Natural killer cell treated with Interleukin-12 subunit alpha and Interleukin-12 subunit beta and Interleukin-15 and Interleukin-18, amount 100 ng/mL, for 72 hours (primary cell): ENCODE measurements at regions not wholly inside any gene's neighbourhood (a gene's known extent, or its start where the extent isn't known, plus 50 kb on each side); places are given as distances from the start of the nearest gene placed in this dataset.

Experiments used
- ATAC-seq, 2 donors: fragments of 150-1000 bp; cut with Tn5 transposase in 1 of 2; sonication (Bioruptor Pico), chemical (Tn5 transposase) in 1 of 2; 2 replicates each; pipeline ENCODE4 v1.10.0; 2021
- DNase-seq: peaks from one replicate; pipeline ENCODE4 v3.0.0; 2022; ENCODE audit warnings: low spot score
- H3K27ac Mint-ChIP-seq, 2 donors: 1 replicate in 1 of 2; 2 replicates in 1 of 2; pipeline ENCODE4 v1.8.0; 2022; ENCODE audit warnings: mixed read lengths in 2 of 2, mild to moderate bottlenecking in 1 of 2, moderate library complexity in 1 of 2
- H3K27me3 Mint-ChIP-seq, 2 donors: 1 replicate in 1 of 2; 2 replicates in 1 of 2; pipeline ENCODE4 v1.8.0; 2022; ENCODE audit warnings: mixed read lengths in 2 of 2
- H3K36me3 Mint-ChIP-seq: one replicate; pipeline ENCODE4 v1.8.0; 2022; ENCODE audit warnings: mixed read lengths
- H3K4me1 Mint-ChIP-seq, 2 donors: 1 replicate in 1 of 2; 2 replicates in 1 of 2; pipeline ENCODE4 v1.8.0; 2022; ENCODE audit warnings: low read depth in 2 of 2, mixed read lengths in 2 of 2, mild to moderate bottlenecking in 1 of 2
- H3K4me3 Mint-ChIP-seq: one replicate; pipeline ENCODE4 v1.8.0; 2022; ENCODE audit warnings: mixed read lengths
- H3K9me3 Mint-ChIP-seq: 2 replicates; pipeline ENCODE4 v1.8.0; 2022; ENCODE audit warnings: mixed read lengths

- H3K36me3 Mint-ChIP-seq, result no peaks in the 10 kb centered on the region
- H3K4me3 Mint-ChIP-seq, result no peak overlapping the region
- no peak overlapping the region for H3K27ac Mint-ChIP-seq
- no peaks in the 10 kb centered on the region for H3K4me1 Mint-ChIP-seq
- H3K9me3 Mint-ChIP-seq, result no peaks in the 10 kb centered on the region
- peaks cover 15 to 20% of the 10 kb centered on the region in 2 donors for H3K27me3 Mint-ChIP-seq
- ATAC-seq (no peak), DNase-seq (no peak)
Observed at GRCh38 chr1:9447215-9447960, 91.9 kb upstream of the SLC25A33 start.

GRCh38 chr1:9448132-9449109 lies 90.8 kb upstream of the SLC25A33 start:
- no peak overlapping the region for H3K27ac Mint-ChIP-seq
- no peaks in the 10 kb centered on the region for H3K4me1 Mint-ChIP-seq
- DNase-seq (no peak), ATAC-seq (no peak)
- H3K4me3 Mint-ChIP-seq, result no peak overlapping the region
- H3K9me3 Mint-ChIP-seq, result no peaks in the 10 kb centered on the region
- H3K27me3 Mint-ChIP-seq, result peaks cover 12 to 15% of the 10 kb centered on the region in 2 donors
- H3K36me3 Mint-ChIP-seq, result no peaks in the 10 kb centered on the region

GRCh38 chr1:9449110-9449627 lies 90.1 kb upstream of the SLC25A33 start:
- Mint-ChIP-seq H3K36me3 (no peaks in the 10 kb centered on the region), H3K27me3 (peaks cover 16 to 18% of the 10 kb centered on the region in 2 donors), H3K4me1 (no peaks in the 10 kb centered on the region), H3K27ac (no peak overlapping the region), H3K9me3 (no peaks in the 10 kb centered on the region), H3K4me3 (no peak overlapping the region)
- no peak for DNase-seq
- ATAC-seq, result no peak

- DNase-seq, result no peak
- Mint-ChIP-seq H3K4me1 (no peaks in the 10 kb centered on the region), H3K4me3 (no peak overlapping the region), H3K36me3 (no peaks in the 10 kb centered on the region), H3K9me3 (no peaks in the 10 kb centered on the region), H3K27me3 (peaks cover 16 to 18% of the 10 kb centered on the region in 2 donors), H3K27ac (no peak overlapping the region)
- ATAC-seq, result no peak
Observed at GRCh38 chr1:9449976-9450696, 89.1 kb upstream of the SLC25A33 start.

- Mint-ChIP-seq H3K27ac (no peak overlapping the region), H3K4me3 (no peak overlapping the region), H3K9me3 (no peaks in the 10 kb centered on the region), H3K36me3 (no peaks in the 10 kb centered on the region), H3K4me1 (no peaks in the 10 kb centered on the region), H3K27me3 (peaks cover 16 to 20% of the 10 kb centered on the region in 2 donors)
- no peak for DNase-seq
- no peak for ATAC-seq
Observed at GRCh38 chr1:9451081-9451480, 88.2 kb upstream of the SLC25A33 start.

GRCh38 chr1:9452516-9453140 lies 86.6 kb upstream of the SLC25A33 start:
- Mint-ChIP-seq H3K27ac (no peak overlapping the region), H3K4me3 (no peak overlapping the region), H3K27me3 (peaks cover 16 to 17% of the 10 kb centered on the region in 2 donors), H3K9me3 (no peaks in the 10 kb centered on the region), H3K36me3 (no peaks in the 10 kb centered on the region), H3K4me1 (no peaks in the 10 kb centered on the region)
- ATAC-seq (no peak), DNase-seq (no peak)

GRCh38 chr1:9453375-9453774 lies 85.9 kb upstream of the SLC25A33 start:
- Mint-ChIP-seq H3K27me3 (peaks cover 13 to 16% of the 10 kb centered on the region in 2 donors), H3K9me3 (no peaks in the 10 kb centered on the region)
- DNase-seq, result no peak

GRCh38 chr1:9453779-9454418 lies 85.4 kb upstream of the SLC25A33 start:
- no peak for ATAC-seq

More at GRCh38 chr1:9453375-9453774, 85.9 kb upstream of the SLC25A33 start:
- H3K27ac Mint-ChIP-seq, result no peak overlapping the region
- ATAC-seq, result no peak
- no peaks in the 10 kb centered on the region for H3K4me1 Mint-ChIP-seq
- no peak overlapping the region for H3K4me3 Mint-ChIP-seq
- no peaks in the 10 kb centered on the region for H3K36me3 Mint-ChIP-seq

GRCh38 chr1:9454494-9455066 lies 84.7 kb upstream of the SLC25A33 start:
- Mint-ChIP-seq H3K27ac (no peak overlapping the region), H3K27me3 (peaks cover 13 to 16% of the 10 kb centered on the region in 2 donors), H3K36me3 (no peaks in the 10 kb centered on the region), H3K9me3 (no peaks in the 10 kb centered on the region), H3K4me1 (no peaks in the 10 kb centered on the region), H3K4me3 (no peak overlapping the region)
- ATAC-seq, result no peak
- no peak for DNase-seq

More at GRCh38 chr1:9453779-9454418, 85.4 kb upstream of the SLC25A33 start:
- H3K9me3 Mint-ChIP-seq, result no peaks in the 10 kb centered on the region
- H3K36me3 Mint-ChIP-seq, result no peaks in the 10 kb centered on the region
- H3K27me3 Mint-ChIP-seq, result peaks cover 13 to 16% of the 10 kb centered on the region in 2 donors
- DNase-seq, result no peak
- no peak overlapping the region for H3K4me3 Mint-ChIP-seq
- no peaks in the 10 kb centered on the region for H3K4me1 Mint-ChIP-seq
- H3K27ac Mint-ChIP-seq, result no peak overlapping the region

- no peak for DNase-seq
- Mint-ChIP-seq H3K4me1 (no peaks in the 10 kb centered on the region), H3K27me3 (peaks cover 13 to 16% of the 10 kb centered on the region in 2 donors), H3K4me3 (no peak overlapping the region), H3K27ac (no peak overlapping the region), H3K9me3 (no peaks in the 10 kb centered on the region), H3K36me3 (no peaks in the 10 kb centered on the region)
- peak in 1 of 2 donors; percentile 58 for ATAC-seq
Observed at GRCh38 chr1:9455487-9456234, 83.6 kb upstream of the SLC25A33 start.

GRCh38 chr1:9456833-9457232 lies 82.4 kb upstream of the SLC25A33 start:
- Mint-ChIP-seq H3K9me3 (no peaks in the 10 kb centered on the region), H3K4me3 (no peak overlapping the region), H3K27me3 (peaks cover 10 to 16% of the 10 kb centered on the region in 2 donors), H3K27ac (no peak overlapping the region), H3K4me1 (no peaks in the 10 kb centered on the region), H3K36me3 (no peaks in the 10 kb centered on the region)
- ATAC-seq (no peak), DNase-seq (no peak)

- no peak overlapping the region for H3K4me3 Mint-ChIP-seq
- no peaks in the 10 kb centered on the region for H3K4me1 Mint-ChIP-seq
- no peak overlapping the region for H3K27ac Mint-ChIP-seq
- DNase-seq (no peak), ATAC-seq (no peak)
- peaks cover 0 to 5% of the 10 kb centered on the region in 2 donors for H3K27me3 Mint-ChIP-seq
- no peaks in the 10 kb centered on the region for H3K36me3 Mint-ChIP-seq
- H3K9me3 Mint-ChIP-seq, result no peaks in the 10 kb centered on the region
Observed at GRCh38 chr1:9459816-9460407, 79.4 kb upstream of the SLC25A33 start.
